Left ventricle myocardium inferior (tissue), 1 donor: ENCODE measurements at regions not wholly inside any gene's neighbourhood (a gene's known extent, or its start where the extent isn't known, plus 50 kb on each side); places are given as distances from the start of the nearest gene placed in this dataset.

Experiments used
- DNase-seq: peaks from one replicate; pipeline ENCODE4 v3.0.0-alpha.2; 2020
- H3K27ac ChIP-seq: fragments of 200-600 bp; replicated peaks from 2 replicates; pipeline ENCODE4 v1.8.0; 2021
- H3K27me3 ChIP-seq: fragments of 200-600 bp; 2 replicates; pipeline ENCODE4 v1.8.0; 2021; ENCODE audit warnings: low read depth
- H3K36me3 ChIP-seq: fragments of 200-600 bp; 2 replicates; pipeline ENCODE4 v1.8.0; 2021
- H3K4me1 ChIP-seq: fragments of 200-600 bp; 2 replicates; pipeline ENCODE4 v1.8.0; 2021
- H3K4me3 ChIP-seq: fragments of 200-600 bp; 2 replicates; pipeline ENCODE4 v1.8.0; 2021; ENCODE audit warnings: mild to moderate bottlenecking, moderate library complexity
- H3K9me3 ChIP-seq: fragments of 200-600 bp; replicated peaks from 2 replicates; pipeline ENCODE4 v1.8.0; 2021
- CTCF ChIP-seq: fragments of 200-600 bp; IDR thresholded peaks from 2 replicates; pipeline ENCODE4 v1.8.0; 2021; ENCODE audit warnings: antibody characterized with exemption, mild to moderate bottlenecking, borderline replicate concordance
- intact Hi-C: fragments of 100-400 bp; cut with micrococcal nuclease; formaldehyde crosslinking; loops from one replicate; pipeline ENCODE4 v1.11.0; 2022
- donor health status: DM: no; HTN: yes; CAD: no; lungs with severe emphysema.

- peaks cover 8% of the 10 kb centered on the region for H3K9me3 ChIP-seq
- intact Hi-C loops = no loop called here
- no peaks in the 10 kb centered on the region for H3K4me1 ChIP-seq
- DNase-seq = no peak
- TF ChIP-seq CTCF = no peak
- no peak overlapping the region for H3K4me3 ChIP-seq
- no peaks in the 10 kb centered on the region for H3K36me3 ChIP-seq
- H3K27me3 ChIP-seq = no peaks in the 10 kb centered on the region
- H3K27ac ChIP-seq = no peak overlapping the region
Measured at GRCh38 chr14:44438936-44439335, 68.1 kb downstream of the FSCB start.

DNA sequence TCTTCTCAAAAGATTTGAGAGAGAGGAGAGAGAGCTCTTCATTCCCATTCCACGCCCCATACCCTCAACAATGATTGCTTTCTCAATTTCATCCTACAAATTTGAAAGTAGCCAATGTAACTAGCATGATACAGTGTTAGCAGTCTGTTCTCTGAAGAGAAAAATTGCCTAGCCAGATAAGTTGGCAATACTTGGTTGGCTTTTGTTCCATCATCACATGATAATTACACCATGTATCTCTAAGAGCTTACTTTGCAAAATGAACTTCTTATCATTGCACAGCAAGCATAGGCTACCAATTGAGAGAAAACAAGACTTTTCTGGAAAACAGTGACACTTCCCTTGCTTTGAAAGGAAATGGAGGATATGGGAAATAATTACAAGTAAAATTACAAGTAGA, 68.9 kb downstream of the FSCB start:
- intact Hi-C loops = no loop called here
- Histone ChIP-seq H3K4me1 (no peaks in the 10 kb centered on the region), H3K4me3 (no peak overlapping the region), H3K36me3 (no peaks in the 10 kb centered on the region), H3K27me3 (no peaks in the 10 kb centered on the region), H3K27ac (no peak overlapping the region), H3K9me3 (peaks cover 5% of the 10 kb centered on the region)
- no peak for TF ChIP-seq CTCF
- no peak for DNase-seq

GRCh38 chr14:44436458-44436857, 70.6 kb downstream of the FSCB start:
- intact Hi-C loops = no loop called here

GRCh38 chr14:44428231-44428945, 78.7 kb downstream of the FSCB start:
- Histone ChIP-seq H3K27me3 (no peaks in the 10 kb centered on the region), H3K9me3 (peaks cover 3% of the 10 kb centered on the region), H3K4me1 (no peaks in the 10 kb centered on the region), H3K27ac (no peak overlapping the region), H3K36me3 (no peaks in the 10 kb centered on the region), H3K4me3 (no peak overlapping the region)
- no peak for DNase-seq
- intact Hi-C loops = no loop called here
- TF ChIP-seq CTCF = no peak

More at GRCh38 chr14:44436458-44436857, 70.6 kb downstream of the FSCB start:
- H3K27me3 ChIP-seq = no peaks in the 10 kb centered on the region
- no peak for DNase-seq
- no peak overlapping the region for H3K4me3 ChIP-seq
- no peaks in the 10 kb centered on the region for H3K36me3 ChIP-seq
- TF ChIP-seq CTCF = no peak
- no peak overlapping the region for H3K27ac ChIP-seq
- H3K9me3 ChIP-seq = peaks cover 5% of the 10 kb centered on the region
- H3K4me1 ChIP-seq = no peaks in the 10 kb centered on the region

DNA sequence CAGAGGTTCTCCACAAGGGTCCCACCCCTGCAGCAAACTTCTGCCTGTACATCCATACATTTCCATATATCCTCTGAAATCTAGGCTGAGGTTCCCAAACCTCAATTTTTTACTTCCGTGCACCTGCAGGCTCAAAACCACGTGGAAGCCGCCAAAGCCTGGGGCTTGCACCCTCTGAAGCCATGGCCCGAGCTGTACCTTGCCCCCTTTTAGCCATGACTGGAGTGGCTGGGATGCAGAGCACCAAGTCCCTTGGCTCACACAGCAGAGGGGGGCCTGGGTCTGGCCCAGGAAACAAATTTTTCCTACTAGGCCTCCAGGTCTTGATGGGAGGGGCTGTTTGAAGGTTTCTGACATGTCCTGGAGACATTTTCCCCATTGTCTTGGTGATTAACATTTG, 84.4 kb downstream of the FSCB start:
- no peaks in the 10 kb centered on the region for H3K36me3 ChIP-seq
- intact Hi-C loops = no loop called here
- H3K27ac ChIP-seq = no peak overlapping the region

More for the DNA sequence above, 84.4 kb downstream of the FSCB start:
- Histone ChIP-seq H3K9me3 (peaks cover 6% of the 10 kb centered on the region), H3K4me1 (no peaks in the 10 kb centered on the region), H3K4me3 (no peak overlapping the region), H3K27me3 (no peaks in the 10 kb centered on the region)
- TF ChIP-seq CTCF = no peak
- no peak for DNase-seq
